ENCODE measurements at regions not wholly inside any gene's neighbourhood (a gene's known extent, or its start where the extent isn't known, plus 50 kb on each side); places are given as distances from the start of the nearest gene placed in this dataset.
"Not testable (repeated sequence)": the region's sequence is repeated elsewhere in the genome, so short reads cannot be mapped to it uniquely, and the experiment has no call there.

- H3K9me3 ChIP-seq, result no peaks in the 10 kb centered on the region
- intact Hi-C loops (cut with DNase I), result no loop called here
- H3K27me3 ChIP-seq, result no peaks in the 10 kb centered on the region
- peaks cover 4% of the 10 kb centered on the region for H3K4me1 ChIP-seq
- H3K4me3 ChIP-seq, result no peak overlapping the region
- TF ChIP-seq CTCF (IDR thresholded peaks at IDR 0.05) (no peak), POLR2A (IDR thresholded peaks at IDR 0.05) (no peak), POLR2AphosphoS5 (IDR thresholded peaks at IDR 0.05; ENCODE audit: insufficient read depth in 1 of 2, low read depth in 1 of 2) (no peak)
- no peaks in the 10 kb centered on the region for H3K36me3 ChIP-seq
- no peak overlapping the region for H3K27ac ChIP-seq
- DNase-seq (ENCODE audit: extremely low spot score in 2 of 2), result no peak
These were observed 263.2 kb downstream of the GJA1 start for GRCh38 chr6:121698617-121699016.

GRCh38 chr6:121703129-121703528, 267.7 kb downstream of the GJA1 start:
- H3K4me1 ChIP-seq; DNase-seq (ENCODE audit: extremely low spot score in 2 of 2); H3K27me3 ChIP-seq; intact Hi-C loops (cut with DNase I); H3K4me3 ChIP-seq; H3K27ac ChIP-seq; H3K9me3 ChIP-seq; H3K36me3 ChIP-seq: not testable (repeated sequence)

GRCh38 chr6:121711472-121711871, 276.0 kb downstream of the GJA1 start:
- H3K27ac ChIP-seq, result no peak overlapping the region
- intact Hi-C loops (cut with DNase I), result no loop called here
- H3K9me3 ChIP-seq, result no peaks in the 10 kb centered on the region
- DNase-seq (ENCODE audit: extremely low spot score in 2 of 2), result no peak
- H3K4me1 ChIP-seq, result no peaks in the 10 kb centered on the region
- no peaks in the 10 kb centered on the region for H3K27me3 ChIP-seq
- no peak overlapping the region for H3K4me3 ChIP-seq
- TF ChIP-seq POLR2A (IDR thresholded peaks at IDR 0.05), result no peak
- TF ChIP-seq CTCF (IDR thresholded peaks at IDR 0.05), result no peak
- peak in 1 of 2 donors; percentile 52 for TF ChIP-seq POLR2AphosphoS5 (IDR thresholded peaks at IDR 0.05; ENCODE audit: insufficient read depth in 1 of 2, low read depth in 1 of 2)
- H3K36me3 ChIP-seq, result no peaks in the 10 kb centered on the region

- DNase-seq (ENCODE audit: extremely low spot score in 2 of 2), result no peak
- Histone ChIP-seq H3K9me3 (no peaks in the 10 kb centered on the region), H3K4me3 (no peak overlapping the region), H3K36me3 (no peaks in the 10 kb centered on the region), H3K4me1 (no peaks in the 10 kb centered on the region), H3K27me3 (no peaks in the 10 kb centered on the region), H3K27ac (no peak overlapping the region)
- TF ChIP-seq POLR2AphosphoS5 (IDR thresholded peaks at IDR 0.05; ENCODE audit: insufficient read depth in 1 of 2, low read depth in 1 of 2) (no peak), POLR2A (IDR thresholded peaks at IDR 0.05) (no peak), CTCF (IDR thresholded peaks at IDR 0.05) (no peak)
- intact Hi-C loops (cut with DNase I), result no loop called here
These were observed 282.2 kb downstream of the GJA1 start for GRCh38 chr6:121717686-121718085.

GRCh38 chr6:121720867-121721266, 285.4 kb downstream of the GJA1 start:
- H3K27ac ChIP-seq; H3K27me3 ChIP-seq; H3K4me3 ChIP-seq; DNase-seq (ENCODE audit: extremely low spot score in 2 of 2); intact Hi-C loops (cut with DNase I); H3K9me3 ChIP-seq; H3K36me3 ChIP-seq; H3K4me1 ChIP-seq: not testable (repeated sequence)

- H3K9me3 ChIP-seq, result no peaks in the 10 kb centered on the region
- intact Hi-C loops (cut with DNase I), result no loop called here
- H3K27me3 ChIP-seq, result no peaks in the 10 kb centered on the region
- no peak overlapping the region for H3K27ac ChIP-seq
- H3K4me3 ChIP-seq, result no peak overlapping the region
- no peak for TF ChIP-seq CTCF (IDR thresholded peaks at IDR 0.05)
- TF ChIP-seq POLR2A (IDR thresholded peaks at IDR 0.05), result no peak
- TF ChIP-seq POLR2AphosphoS5 (IDR thresholded peaks at IDR 0.05; ENCODE audit: insufficient read depth in 1 of 2, low read depth in 1 of 2), result no peak
- no peaks in the 10 kb centered on the region for H3K36me3 ChIP-seq
- DNase-seq (ENCODE audit: extremely low spot score in 2 of 2), result no peak
- no peaks in the 10 kb centered on the region for H3K4me1 ChIP-seq
These were observed 288.2 kb downstream of the GJA1 start for GRCh38 chr6:121723623-121724022.

All from vagina (tissue), 2 donors.